GM12878 (cell line): ENCODE measurements at regions not wholly inside any gene's neighbourhood (a gene's known extent, or its start where the extent isn't known, plus 50 kb on each side); places are given as distances from the start of the nearest gene placed in this dataset.

Experiments used
- ASH2L ChIP-seq: fragments of 300-600, 200-600 bp; sonication (generic); IDR thresholded peaks from 2 replicates; pipeline ENCODE4 v1.6.1; 2017; ENCODE audit warnings: low read depth, mild to moderate bottlenecking, borderline replicate concordance
- BRCA1 ChIP-seq: IDR thresholded peaks from 2 replicates; pipeline ENCODE4 v1.6.1; 2011; ENCODE audit warnings: low read depth, low read length, improper control_type of control experiment
- CREB1 ChIP-seq: IDR thresholded peaks from 2 replicates; pipeline ENCODE4 v1.6.1; 2012; ENCODE audit warnings: low read depth, mild to moderate bottlenecking, inconsistent platforms
- IRF5 ChIP-seq: fragments of 450-650 bp; IDR thresholded peaks from 2 replicates; pipeline ENCODE4 v1.6.1; 2017; ENCODE audit warnings: borderline replicate concordance
- MXI1 ChIP-seq: fragments of 150-350 bp; IDR thresholded peaks from 2 replicates; pipeline ENCODE4 v1.6.1; 2011; ENCODE audit warnings: low read depth, mild to moderate bottlenecking, inconsistent platforms, low read length, improper control_type of control experiment
- PML ChIP-seq: IDR thresholded peaks from 2 replicates; pipeline ENCODE4 v1.6.1; 2012; ENCODE audit warnings: low read length, inconsistent platforms
- SMAD5 ChIP-seq: IDR thresholded peaks from 2 replicates; pipeline ENCODE4 v1.6.1; 2016; ENCODE audit warnings: antibody characterized with exemption, low read depth
- YBX1 ChIP-seq: fragments of 450-650 bp; IDR thresholded peaks from 2 replicates; pipeline ENCODE4 v1.6.1; 2016; ENCODE audit warnings: antibody characterized with exemption
- TF ChIP-seq, protein P1 (sequence below): IDR thresholded peaks from 2 replicates; pipeline ENCODE4 v1.6.1; 2012; ENCODE audit warnings: improper control_type of control experiment, low read depth, low read length; ENCODE audit not compliant: insufficient replicate concordance

GRCh38 chr3:159221335-159221734 is 419.5 kb downstream of the MFSD1 start (continued):
- TF ChIP-seq IRF5 (no peak), CREB1 (no peak), BRCA1 (no peak), PML (no peak), YBX1 (no peak), SMAD5 (no peak), ASH2L (no peak), MXI1 (no peak)
- TF ChIP-seq, protein P1, sequence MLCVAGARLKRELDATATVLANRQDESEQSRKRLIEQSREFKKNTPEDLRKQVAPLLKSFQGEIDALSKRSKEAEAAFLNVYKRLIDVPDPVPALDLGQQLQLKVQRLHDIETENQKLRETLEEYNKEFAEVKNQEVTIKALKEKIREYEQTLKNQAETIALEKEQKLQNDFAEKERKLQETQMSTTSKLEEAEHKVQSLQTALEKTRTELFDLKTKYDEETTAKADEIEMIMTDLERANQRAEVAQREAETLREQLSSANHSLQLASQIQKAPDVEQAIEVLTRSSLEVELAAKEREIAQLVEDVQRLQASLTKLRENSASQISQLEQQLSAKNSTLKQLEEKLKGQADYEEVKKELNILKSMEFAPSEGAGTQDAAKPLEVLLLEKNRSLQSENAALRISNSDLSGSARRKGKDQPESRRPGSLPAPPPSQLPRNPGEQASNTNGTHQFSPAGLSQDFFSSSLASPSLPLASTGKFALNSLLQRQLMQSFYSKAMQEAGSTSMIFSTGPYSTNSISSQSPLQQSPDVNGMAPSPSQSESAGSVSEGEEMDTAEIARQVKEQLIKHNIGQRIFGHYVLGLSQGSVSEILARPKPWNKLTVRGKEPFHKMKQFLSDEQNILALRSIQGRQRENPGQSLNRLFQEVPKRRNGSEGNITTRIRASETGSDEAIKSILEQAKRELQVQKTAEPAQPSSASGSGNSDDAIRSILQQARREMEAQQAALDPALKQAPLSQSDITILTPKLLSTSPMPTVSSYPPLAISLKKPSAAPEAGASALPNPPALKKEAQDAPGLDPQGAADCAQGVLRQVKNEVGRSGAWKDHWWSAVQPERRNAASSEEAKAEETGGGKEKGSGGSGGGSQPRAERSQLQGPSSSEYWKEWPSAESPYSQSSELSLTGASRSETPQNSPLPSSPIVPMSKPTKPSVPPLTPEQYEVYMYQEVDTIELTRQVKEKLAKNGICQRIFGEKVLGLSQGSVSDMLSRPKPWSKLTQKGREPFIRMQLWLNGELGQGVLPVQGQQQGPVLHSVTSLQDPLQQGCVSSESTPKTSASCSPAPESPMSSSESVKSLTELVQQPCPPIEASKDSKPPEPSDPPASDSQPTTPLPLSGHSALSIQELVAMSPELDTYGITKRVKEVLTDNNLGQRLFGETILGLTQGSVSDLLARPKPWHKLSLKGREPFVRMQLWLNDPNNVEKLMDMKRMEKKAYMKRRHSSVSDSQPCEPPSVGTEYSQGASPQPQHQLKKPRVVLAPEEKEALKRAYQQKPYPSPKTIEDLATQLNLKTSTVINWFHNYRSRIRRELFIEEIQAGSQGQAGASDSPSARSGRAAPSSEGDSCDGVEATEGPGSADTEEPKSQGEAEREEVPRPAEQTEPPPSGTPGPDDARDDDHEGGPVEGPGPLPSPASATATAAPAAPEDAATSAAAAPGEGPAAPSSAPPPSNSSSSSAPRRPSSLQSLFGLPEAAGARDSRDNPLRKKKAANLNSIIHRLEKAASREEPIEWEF: no peak
- TF ChIP-seq, all 136 proteins: peak for 0
